ENCODE measurements at regions not wholly inside any gene's neighbourhood (a gene's known extent, or its start where the extent isn't known, plus 50 kb on each side); places are given as distances from the start of the nearest gene placed in this dataset.
"Not testable (repeated sequence)": the region's sequence is repeated elsewhere in the genome, so short reads cannot be mapped to it uniquely, and the experiment has no call there.

- no peak for DNase-seq
- Histone ChIP-seq H3K27ac (replicated peaks) (no peak overlapping the region), H3K27me3 (ENCODE audit: low read depth) (no peaks in the 10 kb centered on the region), H3K4me3 (no peak overlapping the region), H3K4me1 (no peaks in the 10 kb centered on the region), H3K9me3 (replicated peaks) (no peaks in the 10 kb centered on the region), H3K36me3 (no peaks in the 10 kb centered on the region)
- TF ChIP-seq, protein P1, sequence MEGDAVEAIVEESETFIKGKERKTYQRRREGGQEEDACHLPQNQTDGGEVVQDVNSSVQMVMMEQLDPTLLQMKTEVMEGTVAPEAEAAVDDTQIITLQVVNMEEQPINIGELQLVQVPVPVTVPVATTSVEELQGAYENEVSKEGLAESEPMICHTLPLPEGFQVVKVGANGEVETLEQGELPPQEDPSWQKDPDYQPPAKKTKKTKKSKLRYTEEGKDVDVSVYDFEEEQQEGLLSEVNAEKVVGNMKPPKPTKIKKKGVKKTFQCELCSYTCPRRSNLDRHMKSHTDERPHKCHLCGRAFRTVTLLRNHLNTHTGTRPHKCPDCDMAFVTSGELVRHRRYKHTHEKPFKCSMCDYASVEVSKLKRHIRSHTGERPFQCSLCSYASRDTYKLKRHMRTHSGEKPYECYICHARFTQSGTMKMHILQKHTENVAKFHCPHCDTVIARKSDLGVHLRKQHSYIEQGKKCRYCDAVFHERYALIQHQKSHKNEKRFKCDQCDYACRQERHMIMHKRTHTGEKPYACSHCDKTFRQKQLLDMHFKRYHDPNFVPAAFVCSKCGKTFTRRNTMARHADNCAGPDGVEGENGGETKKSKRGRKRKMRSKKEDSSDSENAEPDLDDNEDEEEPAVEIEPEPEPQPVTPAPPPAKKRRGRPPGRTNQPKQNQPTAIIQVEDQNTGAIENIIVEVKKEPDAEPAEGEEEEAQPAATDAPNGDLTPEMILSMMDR (IDR thresholded peaks at IDR 0.05; ENCODE audit: borderline replicate concordance), result no peak
- intact Hi-C loops (cut with micrococcal nuclease), result no loop called here
Observed at GRCh38 chr5:121424976-121425375, 426.7 kb upstream of the FTMT start.

- TF ChIP-seq, protein P1 (IDR thresholded peaks at IDR 0.05; ENCODE audit: borderline replicate concordance), result no peak
- DNase-seq, result no peak
- Histone ChIP-seq H3K4me1 (no peaks in the 10 kb centered on the region), H3K27me3 (ENCODE audit: low read depth) (no peaks in the 10 kb centered on the region), H3K27ac (replicated peaks) (no peak overlapping the region), H3K4me3 (no peak overlapping the region), H3K9me3 (replicated peaks) (no peaks in the 10 kb centered on the region), H3K36me3 (no peaks in the 10 kb centered on the region)
- intact Hi-C loops (cut with micrococcal nuclease), result no loop called here
Observed at GRCh38 chr5:121426153-121426552, 425.5 kb upstream of the FTMT start.

DNA sequence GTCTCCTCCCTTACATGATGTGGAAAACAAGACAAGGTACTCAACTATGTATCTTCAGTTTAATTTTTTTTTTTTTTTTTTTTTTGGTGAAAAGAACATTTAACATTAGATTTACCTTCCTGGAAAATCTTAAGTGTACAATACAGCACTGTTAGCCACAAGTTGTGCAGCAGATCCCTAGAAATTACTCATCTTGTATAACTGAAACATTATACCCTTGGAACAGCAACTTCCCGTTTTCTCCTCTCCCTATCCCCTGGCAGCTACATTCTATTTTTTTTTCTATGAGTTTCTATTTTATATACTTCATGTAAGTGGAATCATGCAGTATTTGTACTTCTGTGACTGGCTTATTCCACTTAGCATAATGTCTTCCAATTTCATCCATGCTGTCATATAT lies 421.9 kb upstream of the FTMT start:
- no peaks in the 10 kb centered on the region for H3K9me3 ChIP-seq (replicated peaks)
- intact Hi-C loops (cut with micrococcal nuclease), result no loop called here
- no peak overlapping the region for H3K4me3 ChIP-seq
- no peaks in the 10 kb centered on the region for H3K27me3 ChIP-seq (ENCODE audit: low read depth)
- no peak for DNase-seq
- no peaks in the 10 kb centered on the region for H3K4me1 ChIP-seq
- TF ChIP-seq, protein P1 (IDR thresholded peaks at IDR 0.05; ENCODE audit: borderline replicate concordance), result no peak
- no peak overlapping the region for H3K27ac ChIP-seq (replicated peaks)
- no peaks in the 10 kb centered on the region for H3K36me3 ChIP-seq

DNA sequence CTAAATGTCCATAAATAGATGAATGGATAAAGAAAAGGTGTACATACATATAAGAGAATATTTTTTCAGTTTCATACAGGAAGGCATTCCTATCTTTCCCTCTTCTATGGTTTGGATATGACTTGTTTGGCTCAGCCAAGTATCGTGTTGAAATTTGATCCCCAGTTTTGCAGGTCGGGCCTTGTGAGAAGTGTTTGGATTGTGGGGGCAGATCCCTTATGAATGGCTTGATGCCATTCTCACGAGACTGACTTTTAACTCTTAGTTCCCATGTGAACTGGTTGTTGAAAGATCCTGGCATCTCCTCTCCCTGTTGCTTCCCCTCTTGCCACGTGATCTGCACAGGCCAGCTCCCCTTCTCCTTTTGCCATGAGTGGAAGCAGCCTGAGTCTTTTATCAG lies 421.1 kb upstream of the FTMT start:
- intact Hi-C loops (cut with micrococcal nuclease), result no loop called here
- H3K4me3 ChIP-seq, result no peak overlapping the region
- DNase-seq, result no peak
- no peaks in the 10 kb centered on the region for H3K27me3 ChIP-seq (ENCODE audit: low read depth)
- no peaks in the 10 kb centered on the region for H3K9me3 ChIP-seq (replicated peaks)
- no peaks in the 10 kb centered on the region for H3K36me3 ChIP-seq
- no peak overlapping the region for H3K27ac ChIP-seq (replicated peaks)
- TF ChIP-seq, protein P1 (IDR thresholded peaks at IDR 0.05; ENCODE audit: borderline replicate concordance), result no peak
- H3K4me1 ChIP-seq, result no peaks in the 10 kb centered on the region

DNA sequence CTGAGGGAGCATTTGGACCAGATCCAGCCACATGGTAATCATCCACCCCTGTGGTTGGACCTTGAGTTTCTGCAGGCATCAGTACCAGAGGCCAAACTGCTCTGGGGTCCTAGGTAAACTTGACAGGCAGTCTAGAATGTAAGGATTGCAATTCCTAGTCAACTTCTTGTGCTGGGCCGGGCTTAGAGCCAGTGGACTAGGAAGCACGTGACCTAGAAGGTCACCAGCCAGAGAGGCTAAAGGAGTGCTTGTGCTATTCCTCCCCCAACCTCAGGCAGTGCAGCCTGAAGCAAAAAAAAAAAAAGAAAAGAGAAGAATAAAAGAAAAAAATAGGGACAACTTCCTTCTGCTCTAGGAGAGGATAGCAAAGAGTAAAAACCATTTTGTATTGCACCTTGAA lies 406.2 kb upstream of the FTMT start:
- TF ChIP-seq, protein P1 (IDR thresholded peaks at IDR 0.05; ENCODE audit: borderline replicate concordance), result no peak
- H3K4me3 ChIP-seq, result no peak overlapping the region
- H3K36me3 ChIP-seq, result no peaks in the 10 kb centered on the region
- no peak for DNase-seq
- H3K27ac ChIP-seq (replicated peaks), result no peak overlapping the region
- H3K27me3 ChIP-seq (ENCODE audit: low read depth), result no peaks in the 10 kb centered on the region
- intact Hi-C loops (cut with micrococcal nuclease), result no loop called here
- no peaks in the 10 kb centered on the region for H3K4me1 ChIP-seq
- peaks cover 27% of the 10 kb centered on the region for H3K9me3 ChIP-seq (replicated peaks)

DNA sequence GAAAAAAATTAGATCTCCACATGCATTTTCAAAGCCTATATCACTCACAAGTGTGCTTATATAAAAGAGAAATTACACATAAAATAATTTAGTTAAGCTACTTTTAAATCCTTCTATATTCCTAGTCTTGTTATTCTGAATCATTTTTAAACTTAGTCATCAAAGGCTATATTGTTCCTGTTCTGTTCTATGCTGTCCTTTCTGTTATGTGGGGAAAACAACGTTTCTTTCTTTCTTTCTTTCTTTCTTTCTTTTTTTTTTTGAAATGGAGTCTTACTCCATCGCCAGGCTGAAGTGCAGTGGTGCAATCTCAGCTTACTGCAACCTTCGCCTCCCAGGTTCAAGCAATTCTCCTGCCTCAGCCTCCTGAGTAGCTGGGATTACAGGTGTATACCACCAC lies 389.2 kb upstream of the FTMT start:
- intact Hi-C loops (cut with micrococcal nuclease), result no loop called here
- Histone ChIP-seq H3K27me3 (ENCODE audit: low read depth) (no peaks in the 10 kb centered on the region), H3K27ac (replicated peaks) (no peak overlapping the region), H3K9me3 (replicated peaks) (no peaks in the 10 kb centered on the region), H3K36me3 (no peaks in the 10 kb centered on the region), H3K4me1 (no peaks in the 10 kb centered on the region), H3K4me3 (no peak overlapping the region)
- TF ChIP-seq, protein P1 (IDR thresholded peaks at IDR 0.05; ENCODE audit: borderline replicate concordance), result no peak
- DNase-seq, result no peak

DNA sequence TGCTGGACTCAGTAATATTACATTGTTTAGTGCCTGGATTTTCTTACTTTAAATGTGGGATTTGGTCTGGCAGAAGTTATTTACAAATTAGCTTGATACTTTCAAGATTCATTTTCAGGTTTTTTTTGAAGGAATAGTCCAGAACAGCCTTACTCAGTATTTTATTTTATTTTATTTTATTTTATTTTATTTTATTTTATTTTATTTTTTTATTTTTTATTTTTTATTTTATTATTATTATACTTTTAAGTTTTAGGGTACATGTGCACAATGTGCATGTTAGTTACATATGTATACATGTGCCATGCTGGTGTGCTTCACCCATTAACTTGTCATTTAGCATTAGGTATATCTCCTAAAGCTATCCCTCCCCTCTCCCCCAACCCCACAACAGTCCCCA lies 380.5 kb upstream of the FTMT start:
- H3K9me3 ChIP-seq (replicated peaks); H3K27me3 ChIP-seq (ENCODE audit: low read depth); DNase-seq; H3K4me1 ChIP-seq; H3K4me3 ChIP-seq; H3K36me3 ChIP-seq; intact Hi-C loops (cut with micrococcal nuclease); H3K27ac ChIP-seq (replicated peaks): not testable (repeated sequence)

Data from left ventricle myocardium inferior (tissue), 1 donor.